ENCODE measurements at regions not wholly inside any gene's neighbourhood (a gene's known extent, or its start where the extent isn't known, plus 50 kb on each side); places are given as distances from the start of the nearest gene placed in this dataset.
A peak's percentile ranks its signal among the peaks of the same experiment; 100 is the strongest.

DNA sequence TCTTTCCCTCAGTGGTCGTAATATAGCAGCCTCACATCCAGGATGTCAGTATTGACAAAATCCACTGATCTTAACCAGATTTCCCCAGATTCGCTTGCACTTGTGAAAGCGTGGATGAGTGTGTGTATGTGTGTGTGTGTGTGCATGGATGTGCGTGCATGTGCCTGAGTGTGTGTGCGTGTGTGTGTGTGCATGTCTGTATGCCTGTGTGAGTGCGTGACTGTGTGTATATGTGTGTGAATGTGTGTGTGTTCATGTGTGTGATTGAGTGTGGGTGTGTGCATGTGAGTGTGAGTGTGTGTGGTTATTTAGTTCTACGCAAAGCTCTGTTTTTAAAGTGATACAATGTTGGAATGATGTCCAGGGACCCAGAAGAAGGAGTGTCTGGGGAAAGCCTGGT lies 723.2 kb downstream of the BRD1 start:
- intact Hi-C loops (cut with DNase I): no loop called here
- Histone ChIP-seq H3K27me3 (peaks cover 0 to 78% of the 10 kb centered on the region in 2 donors), H3K4me1 (no peaks in the 10 kb centered on the region), H3K4me3 (no peak overlapping the region), H3K9me3 (no peaks in the 10 kb centered on the region), H3K36me3 (no peaks in the 10 kb centered on the region), H3K27ac (no peak overlapping the region)
- ATAC-seq (no peak), DNase-seq (no peak)
- TF ChIP-seq, protein P1, sequence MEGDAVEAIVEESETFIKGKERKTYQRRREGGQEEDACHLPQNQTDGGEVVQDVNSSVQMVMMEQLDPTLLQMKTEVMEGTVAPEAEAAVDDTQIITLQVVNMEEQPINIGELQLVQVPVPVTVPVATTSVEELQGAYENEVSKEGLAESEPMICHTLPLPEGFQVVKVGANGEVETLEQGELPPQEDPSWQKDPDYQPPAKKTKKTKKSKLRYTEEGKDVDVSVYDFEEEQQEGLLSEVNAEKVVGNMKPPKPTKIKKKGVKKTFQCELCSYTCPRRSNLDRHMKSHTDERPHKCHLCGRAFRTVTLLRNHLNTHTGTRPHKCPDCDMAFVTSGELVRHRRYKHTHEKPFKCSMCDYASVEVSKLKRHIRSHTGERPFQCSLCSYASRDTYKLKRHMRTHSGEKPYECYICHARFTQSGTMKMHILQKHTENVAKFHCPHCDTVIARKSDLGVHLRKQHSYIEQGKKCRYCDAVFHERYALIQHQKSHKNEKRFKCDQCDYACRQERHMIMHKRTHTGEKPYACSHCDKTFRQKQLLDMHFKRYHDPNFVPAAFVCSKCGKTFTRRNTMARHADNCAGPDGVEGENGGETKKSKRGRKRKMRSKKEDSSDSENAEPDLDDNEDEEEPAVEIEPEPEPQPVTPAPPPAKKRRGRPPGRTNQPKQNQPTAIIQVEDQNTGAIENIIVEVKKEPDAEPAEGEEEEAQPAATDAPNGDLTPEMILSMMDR (IDR thresholded peaks at IDR 0.05): no peak

DNA sequence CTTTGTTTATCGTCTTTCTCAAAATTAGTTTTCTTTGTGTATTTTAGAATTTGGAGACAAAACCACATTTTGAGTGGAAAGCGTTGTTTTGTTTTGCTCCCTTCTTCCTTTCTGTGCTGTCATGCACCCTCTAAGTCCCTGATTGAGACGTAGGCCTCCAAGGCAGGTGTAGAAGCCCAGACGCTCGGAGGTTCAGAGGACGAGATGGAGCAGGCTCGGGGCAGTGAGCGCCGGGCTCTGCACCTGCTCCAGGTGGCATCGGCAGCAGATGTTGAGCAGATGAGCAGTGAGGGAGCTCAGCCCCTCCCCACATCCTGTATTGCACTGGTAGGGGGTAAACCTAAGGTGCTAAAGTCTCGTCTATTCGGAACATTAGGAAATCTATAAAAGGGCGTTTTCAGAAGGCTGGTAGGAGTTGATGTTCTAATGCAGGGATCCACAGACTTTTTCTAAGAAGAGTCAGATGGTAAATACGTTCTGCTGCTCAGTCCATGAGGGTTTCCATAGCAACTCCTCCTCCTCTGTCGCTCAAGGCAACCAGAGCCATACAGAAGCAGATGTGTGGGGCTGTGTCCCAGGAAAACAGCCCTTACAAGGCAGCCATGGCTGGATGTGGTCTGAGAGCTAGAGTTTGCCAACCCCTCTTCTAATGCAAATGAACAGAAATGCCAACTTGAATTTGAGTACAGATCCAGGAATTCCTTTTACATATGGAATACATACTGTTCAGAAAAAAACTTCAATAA lies 724.2 kb downstream of the BRD1 start:
- intact Hi-C loops (cut with DNase I): no loop called here
- peaks cover 0 to 69% of the 10 kb centered on the region in 2 donors for H3K27me3 ChIP-seq
- H3K9me3 ChIP-seq: no peaks in the 10 kb centered on the region
- H3K36me3 ChIP-seq: no peaks in the 10 kb centered on the region
- no peak overlapping the region for H3K27ac ChIP-seq
- TF ChIP-seq, protein P1 (IDR thresholded peaks at IDR 0.05): no peak
- H3K4me3 ChIP-seq: no peak overlapping the region
- ATAC-seq: no peak
- DNase-seq: peak in 1 of 4 donors; percentile 41
- no peaks in the 10 kb centered on the region for H3K4me1 ChIP-seq

DNA sequence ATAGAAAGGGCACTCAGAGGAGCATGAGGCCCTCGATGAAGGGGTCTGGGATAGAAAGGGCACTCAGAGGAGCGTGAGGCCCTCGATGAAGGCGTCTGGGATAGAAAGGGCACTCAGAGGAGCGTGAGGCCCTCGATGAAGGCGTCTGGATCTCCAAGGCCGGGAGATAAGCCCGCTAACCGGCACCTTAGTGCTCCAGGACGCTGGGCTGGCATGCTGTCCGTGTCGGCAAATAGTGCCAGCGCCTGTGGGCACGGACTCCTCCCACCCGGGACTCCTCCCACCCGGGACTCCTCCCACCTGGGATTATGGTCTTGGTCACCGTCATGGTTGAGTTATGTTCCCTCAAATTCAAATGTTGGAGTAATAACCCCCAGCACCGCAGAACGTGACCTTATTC lies 725.3 kb downstream of the BRD1 start:
- TF ChIP-seq, protein P1 (IDR thresholded peaks at IDR 0.05): no peak
- Histone ChIP-seq H3K27me3 (peaks cover 0 to 58% of the 10 kb centered on the region in 2 donors), H3K27ac (no peak overlapping the region), H3K4me1 (no peaks in the 10 kb centered on the region), H3K36me3 (no peaks in the 10 kb centered on the region), H3K4me3 (no peak overlapping the region), H3K9me3 (no peaks in the 10 kb centered on the region)
- DNase-seq (peak in 1 of 4 donors; percentile 62), ATAC-seq (no peak)
- intact Hi-C loops (cut with DNase I): no loop called here

DNA sequence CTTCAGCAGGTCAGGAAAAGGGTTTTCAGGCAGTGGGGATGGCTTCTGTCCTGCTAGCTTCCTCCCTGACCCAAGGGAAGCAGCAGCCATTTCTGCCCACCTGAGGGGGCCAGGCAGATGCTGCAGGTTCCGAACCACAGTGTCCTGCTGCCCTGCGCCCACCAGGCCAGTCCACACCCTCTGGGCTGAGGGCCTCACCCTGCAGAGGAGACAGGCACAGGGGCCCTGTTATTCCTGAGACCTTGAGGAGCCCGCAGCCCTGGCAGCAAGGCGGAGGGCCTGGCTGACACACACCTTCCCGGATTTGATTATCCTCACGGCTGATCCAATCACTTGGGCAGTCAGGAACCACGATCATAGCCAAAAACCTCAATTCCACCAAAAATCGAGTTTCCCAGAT lies 725.8 kb downstream of the BRD1 start:
- DNase-seq (peak in 1 of 4 donors; percentile 45), ATAC-seq (no peak)
- Histone ChIP-seq H3K4me1 (no peaks in the 10 kb centered on the region), H3K36me3 (no peaks in the 10 kb centered on the region), H3K9me3 (no peaks in the 10 kb centered on the region), H3K27me3 (peaks cover 0 to 53% of the 10 kb centered on the region in 2 donors), H3K4me3 (no peak overlapping the region), H3K27ac (no peak overlapping the region)
- TF ChIP-seq, protein P1 (IDR thresholded peaks at IDR 0.05): no peak
- intact Hi-C loops (cut with DNase I): no loop called here

DNA sequence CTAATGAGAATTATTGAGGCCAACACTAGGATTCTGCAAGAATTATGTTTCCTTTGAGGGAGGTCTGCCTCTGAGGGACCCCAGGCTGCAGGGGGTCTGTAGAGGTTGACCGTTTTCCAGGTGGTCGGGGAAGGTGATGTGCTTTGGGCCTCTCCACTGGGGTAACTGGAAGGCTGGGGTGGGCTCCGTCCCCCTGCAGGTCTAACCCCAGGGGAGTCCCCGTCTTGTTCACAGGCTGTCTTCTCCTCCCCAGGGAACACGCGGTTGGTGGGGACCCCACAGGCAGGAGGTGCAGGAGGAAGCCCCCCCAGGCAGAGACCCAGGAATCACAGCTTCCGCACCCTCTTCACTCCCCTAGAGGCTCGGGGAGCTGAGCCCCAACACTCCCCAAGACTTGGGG lies 726.4 kb downstream of the BRD1 start:
- TF ChIP-seq, protein P1 (IDR thresholded peaks at IDR 0.05): no peak
- H3K36me3 ChIP-seq: no peaks in the 10 kb centered on the region
- H3K27ac ChIP-seq: no peak overlapping the region
- H3K9me3 ChIP-seq: no peaks in the 10 kb centered on the region
- ATAC-seq (no peak), DNase-seq (peak in 1 of 4 donors; percentile 45)
- H3K27me3 ChIP-seq: peaks cover 0 to 46% of the 10 kb centered on the region in 2 donors
- intact Hi-C loops (cut with DNase I): no loop called here
- H3K4me1 ChIP-seq: no peaks in the 10 kb centered on the region
- no peak overlapping the region for H3K4me3 ChIP-seq

Measured in left lung (tissue), 4 donors.